SIG-M5 (cell line): ENCODE measurements at regions not wholly inside any gene's neighbourhood (a gene's known extent, or its start where the extent isn't known, plus 50 kb on each side); places are given as distances from the start of the nearest gene placed in this dataset.
"Not testable (repeated sequence)": the region's sequence is repeated elsewhere in the genome, so short reads cannot be mapped to it uniquely, and the experiment has no call there.

Experiments used
- DNase-seq: peaks from one replicate; lab custom pipeline; 2025; lab: John Stamatoyannopoulos, UW

GRCh38 chr21:27058673-27059605 lies 92.1 kb upstream of the ADAMTS5 start:
- no peak for DNase-seq

GRCh38 chr21:27057997-27058396 lies 91.1 kb upstream of the ADAMTS5 start:
- no peak for DNase-seq

GRCh38 chr21:27047658-27048314 lies 80.9 kb upstream of the ADAMTS5 start:
- DNase-seq = no peak

- no peak for DNase-seq
Measured at GRCh38 chr21:27047283-27047657, 80.4 kb upstream of the ADAMTS5 start.

GRCh38 chr21:27045281-27045985 lies 78.5 kb upstream of the ADAMTS5 start:
- no peak for DNase-seq

GRCh38 chr21:27043377-27043776 lies 76.5 kb upstream of the ADAMTS5 start:
- no peak for DNase-seq

- no peak for DNase-seq
Measured at GRCh38 chr21:27040738-27041469, 74.0 kb upstream of the ADAMTS5 start.

GRCh38 chr21:27036736-27037301 lies 69.9 kb upstream of the ADAMTS5 start:
- DNase-seq = no peak

- DNase-seq = no peak
Measured at GRCh38 chr21:27035791-27036190, 68.9 kb upstream of the ADAMTS5 start.

GRCh38 chr21:27034796-27035195 lies 67.9 kb upstream of the ADAMTS5 start:
- DNase-seq = no peak

GRCh38 chr21:27033471-27033870 lies 66.6 kb upstream of the ADAMTS5 start:
- no peak for DNase-seq

- DNase-seq = no peak
Measured at GRCh38 chr21:27026501-27026900, 59.6 kb upstream of the ADAMTS5 start.

- not testable (repeated sequence) for DNase-seq
Measured at GRCh38 chr21:27025708-27026107, 58.8 kb upstream of the ADAMTS5 start.

GRCh38 chr21:27024971-27025370 lies 58.1 kb upstream of the ADAMTS5 start:
- no peak for DNase-seq

- DNase-seq = no peak
Measured at GRCh38 chr21:27024301-27024700, 57.4 kb upstream of the ADAMTS5 start.

- DNase-seq = no peak
Measured at GRCh38 chr21:27023186-27023585, 56.3 kb upstream of the ADAMTS5 start.

- no peak for DNase-seq
Measured at GRCh38 chr21:27021801-27022200, 54.9 kb upstream of the ADAMTS5 start.

GRCh38 chr21:27021046-27021445 lies 54.2 kb upstream of the ADAMTS5 start:
- no peak for DNase-seq

- DNase-seq = no peak
Measured at GRCh38 chr21:27017246-27017645, 50.4 kb upstream of the ADAMTS5 start.
